H9 (cell line): ENCODE measurements at regions not wholly inside any gene's neighbourhood (a gene's known extent, or its start where the extent isn't known, plus 50 kb on each side); places are given as distances from the start of the nearest gene placed in this dataset.

Experiments
- DNase-seq: peaks from one replicate; pipeline ENCODE4 v3.0.0-alpha.2; 2017
- H2AFZ ChIP-seq: one replicate; pipeline ENCODE4 v1.6.1; 2013; ENCODE audit warnings: mild to moderate bottlenecking, low read length, control low read depth, moderate library complexity
- H2AK5ac ChIP-seq: 2 replicates; pipeline ENCODE4 v1.6.1; 2013; ENCODE audit warnings: low read length, control low read depth, mixed read lengths; ENCODE audit not compliant: insufficient read length
- H2BK120ac ChIP-seq: one replicate; pipeline ENCODE4 v1.6.1; 2013; ENCODE audit warnings: low read depth, mild to moderate bottlenecking, low read length, control low read depth, inconsistent platforms; ENCODE audit not compliant: poor library complexity, severe bottlenecking
- H2BK12ac ChIP-seq: 2 replicates; pipeline ENCODE4 v1.6.1; 2013; ENCODE audit warnings: low read length, control low read depth, mixed read lengths, low read depth; ENCODE audit not compliant: insufficient read length
- H2BK15ac ChIP-seq: 2 replicates; pipeline ENCODE4 v1.6.1; 2013; ENCODE audit warnings: low read depth, low read length, control low read depth
- H2BK20ac ChIP-seq: one replicate; pipeline ENCODE4 v1.6.1; 2013; ENCODE audit warnings: low read depth, mild to moderate bottlenecking, low read length, control low read depth, inconsistent platforms; ENCODE audit not compliant: poor library complexity, severe bottlenecking
- H2BK5ac ChIP-seq: 2 replicates; pipeline ENCODE4 v1.6.1; 2013; ENCODE audit warnings: low read length, control low read depth, mixed read lengths; ENCODE audit not compliant: insufficient read length
- H3K14ac ChIP-seq: 2 replicates; pipeline ENCODE4 v1.6.1; 2013; ENCODE audit warnings: low read length, control low read depth; ENCODE audit not compliant: insufficient read depth
- H3K18ac ChIP-seq: 2 replicates; pipeline ENCODE4 v1.6.1; 2013; ENCODE audit warnings: low read depth, mild to moderate bottlenecking, mixed read lengths, low read length, control low read depth; ENCODE audit not compliant: insufficient read length
- H3K23ac ChIP-seq: 2 replicates; pipeline ENCODE4 v1.6.1; 2013; ENCODE audit warnings: low read length, control low read depth, mixed read lengths, low read depth; ENCODE audit not compliant: insufficient read length
- H3K23me2 ChIP-seq: 2 replicates; pipeline ENCODE4 v1.6.1; 2013; ENCODE audit warnings: low read depth, mild to moderate bottlenecking, mixed read lengths, low read length, control low read depth; ENCODE audit not compliant: insufficient read length, poor library complexity, severe bottlenecking
- H3K27ac ChIP-seq: 2 replicates; pipeline ENCODE4 v1.5.1; 2013; ENCODE audit warnings: low read length, control low read depth, mixed read lengths, low read depth; ENCODE audit not compliant: insufficient read length
- H3K27me3 ChIP-seq: 2 replicates; pipeline ENCODE4 v1.6.1; 2013; ENCODE audit warnings: low read length, control low read depth, inconsistent platforms; ENCODE audit not compliant: insufficient read depth
- H3K4ac ChIP-seq: 2 replicates; pipeline ENCODE4 v1.6.1; 2013; ENCODE audit warnings: low read depth, mild to moderate bottlenecking, control low read depth, inconsistent platforms, low read length, moderate library complexity
- H3K4me1 ChIP-seq: 2 replicates; pipeline ENCODE4 v1.6.1; 2013; ENCODE audit warnings: low read length, control low read depth, inconsistent platforms; ENCODE audit not compliant: insufficient read depth
- H3K4me2 ChIP-seq: 2 replicates; pipeline ENCODE4 v1.6.1; 2013; ENCODE audit warnings: low read length, control low read depth, mixed read lengths; ENCODE audit not compliant: insufficient read length, insufficient read depth
- H3K56ac ChIP-seq: 2 replicates; pipeline ENCODE4 v1.6.1; 2013; ENCODE audit warnings: low read depth, mild to moderate bottlenecking, mixed read lengths, low read length, control low read depth; ENCODE audit not compliant: insufficient read length
- H3K79me1 ChIP-seq: 2 replicates; pipeline ENCODE4 v1.6.1; 2013; ENCODE audit warnings: low read depth, mild to moderate bottlenecking, moderate library complexity, low read length, control low read depth, inconsistent platforms; ENCODE audit not compliant: insufficient read depth, poor library complexity, severe bottlenecking
- H3K79me2 ChIP-seq: 2 replicates; pipeline ENCODE4 v1.6.1; 2013; ENCODE audit warnings: low read length, control low read depth, inconsistent platforms; ENCODE audit not compliant: insufficient read depth
- H3K9ac ChIP-seq: 2 replicates; pipeline ENCODE4 v1.6.1; 2013; ENCODE audit warnings: low read length, control low read depth, mixed read lengths; ENCODE audit not compliant: insufficient read length; ENCODE audit errors: extremely low read depth
- H3K9me3 ChIP-seq: one replicate; pipeline ENCODE4 v1.6.1; 2013; ENCODE audit warnings: low read depth, low read length, inconsistent platforms; ENCODE audit not compliant: control insufficient read depth
- H3T11ph ChIP-seq: one replicate; pipeline ENCODE4 v1.6.1; 2013; ENCODE audit warnings: mild to moderate bottlenecking, low read length, control low read depth, inconsistent platforms
- H4K20me1 ChIP-seq: one replicate; pipeline ENCODE4 v1.6.1; 2013; ENCODE audit not compliant: control insufficient read depth, insufficient read length, insufficient read depth
- H4K5ac ChIP-seq: 2 replicates; pipeline ENCODE4 v1.6.1; 2013; ENCODE audit warnings: low read depth, mild to moderate bottlenecking, mixed read lengths, low read length, control low read depth; ENCODE audit not compliant: insufficient read length
- H4K8ac ChIP-seq: replicated peaks from 2 replicates; pipeline ENCODE4 v1.6.1; 2013; ENCODE audit warnings: low read length, control low read depth, mixed read lengths, low read depth; ENCODE audit not compliant: insufficient read length
- H4K91ac ChIP-seq: 2 replicates; pipeline ENCODE4 v1.6.1; 2013; ENCODE audit warnings: low read depth, mild to moderate bottlenecking, moderate library complexity, mixed read lengths, low read length, control low read depth; ENCODE audit not compliant: insufficient read length
- H3K27ac Mint-ChIP-seq, 3 experiments: 2 replicates in 2 of 3; 3 replicates in 1 of 3; pipeline ENCODE4 v1.8.0; 2020 to 2021; ENCODE audit warnings: mixed read lengths in 3 of 3, mild to moderate bottlenecking in 1 of 3, moderate library complexity in 1 of 3
- H3K27me3 Mint-ChIP-seq: 2 replicates; pipeline ENCODE4 v1.8.0; 2021; ENCODE audit warnings: low read depth, mild to moderate bottlenecking, moderate library complexity, mixed read lengths
- H3K36me3 Mint-ChIP-seq, 3 experiments: 2 replicates in 2 of 3; 3 replicates in 1 of 3; pipeline ENCODE4 v1.8.0; 2020 to 2021; ENCODE audit warnings: low read depth in 3 of 3, mixed read lengths in 3 of 3; ENCODE audit not compliant: insufficient read depth in 1 of 3
- H3K4me1 Mint-ChIP-seq, 2 experiments: 2 replicates each; pipeline ENCODE4 v1.8.0; 2020; ENCODE audit warnings: mixed read lengths in 2 of 2
- H3K4me3 Mint-ChIP-seq, 2 experiments: 2 replicates in 1 of 2; 3 replicates in 1 of 2; pipeline ENCODE4 v1.8.0; 2020 to 2021; ENCODE audit warnings: mild to moderate bottlenecking in 2 of 2, mixed read lengths in 2 of 2, moderate library complexity in 1 of 2
- H3K9me3 Mint-ChIP-seq, 2 experiments: 2 replicates in 1 of 2; 3 replicates in 1 of 2; pipeline ENCODE4 v1.8.0; 2020; ENCODE audit warnings: mild to moderate bottlenecking in 2 of 2, mixed read lengths in 2 of 2, moderate library complexity in 1 of 2
- WGBS: extraction: QIAGEN DNeasy Blood & Tissue Kit; methylation state at CpG from one replicate; pipeline ENCODE4 v1.1.7; 2013; ENCODE audit warnings: missing lambda C conversion rate, low lambda C conversion rate, mixed read lengths; ENCODE audit not compliant: insufficient read length; ENCODE audit errors: extremely low coverage; 5-methylcytosine and 5-hydroxymethylcytosine counted together
- TF ChIP-seq, protein P1 (sequence below): fragments of 200-600 bp; sonication (generic); conservative IDR thresholded peaks from 3 replicates; pipeline ENCODE4 v1.8.0; 2021; ENCODE audit warnings: antibody characterized with exemption, mild to moderate bottlenecking

DNA sequence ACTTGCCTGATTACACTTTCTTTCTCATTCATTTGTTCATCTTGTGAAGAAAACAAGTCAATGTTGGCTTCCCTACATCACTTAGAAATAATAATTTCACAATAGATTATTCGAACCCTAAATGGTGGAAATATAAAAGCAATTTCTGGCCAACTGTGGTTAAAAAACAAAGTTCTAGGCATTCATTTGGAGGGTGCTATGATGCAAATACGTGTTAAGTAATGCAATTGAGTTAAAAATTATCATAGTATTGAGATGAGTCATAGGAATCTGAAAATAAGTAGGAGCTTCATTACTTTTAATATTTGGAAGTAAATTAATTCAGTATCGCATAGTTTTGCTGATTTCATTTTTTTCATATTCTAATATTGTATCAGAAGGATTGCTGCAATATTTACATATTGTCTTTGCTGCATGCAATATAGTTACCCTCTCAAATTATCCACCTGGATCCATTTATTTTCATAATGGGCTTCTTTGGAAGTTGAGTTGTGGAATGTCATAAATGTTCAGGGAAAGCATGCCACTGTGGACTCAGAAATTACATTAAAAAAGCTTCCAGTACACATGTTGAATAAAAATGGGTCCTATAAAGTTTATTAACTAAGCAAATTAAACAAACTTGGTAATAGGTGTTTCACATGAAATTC, 647.7 kb upstream of the WWC1 start:
- Histone ChIP-seq H3K23me2 (no peaks in the 10 kb centered on the region), H2BK15ac (no peak overlapping the region), H3K56ac (no peak overlapping the region), H2AFZ (no peak overlapping the region), H3T11ph (no peak overlapping the region), H2BK120ac (no peak overlapping the region), H2BK20ac (no peak overlapping the region), H2AK5ac (no peak overlapping the region), H3K79me1 (no peaks in the 10 kb centered on the region), H3K4me2 (no peak overlapping the region), H3K18ac (no peak overlapping the region), H4K5ac (no peak overlapping the region), H3K23ac (no peak overlapping the region), H2BK5ac (no peak overlapping the region), H3K79me2 (no peaks in the 10 kb centered on the region), H4K20me1 (no peaks in the 10 kb centered on the region), H2BK12ac (no peak overlapping the region), H3K9me3 (no peaks in the 10 kb centered on the region), H4K91ac (no peak overlapping the region), H3K27ac (no peak overlapping the region), H3K14ac (no peak overlapping the region), H3K4me1 (no peaks in the 10 kb centered on the region), H3K27me3 (no peaks in the 10 kb centered on the region), H3K9ac (no peak overlapping the region), H3K4ac (no peak overlapping the region), H4K8ac (no peak overlapping the region)
- TF ChIP-seq, protein P1, sequence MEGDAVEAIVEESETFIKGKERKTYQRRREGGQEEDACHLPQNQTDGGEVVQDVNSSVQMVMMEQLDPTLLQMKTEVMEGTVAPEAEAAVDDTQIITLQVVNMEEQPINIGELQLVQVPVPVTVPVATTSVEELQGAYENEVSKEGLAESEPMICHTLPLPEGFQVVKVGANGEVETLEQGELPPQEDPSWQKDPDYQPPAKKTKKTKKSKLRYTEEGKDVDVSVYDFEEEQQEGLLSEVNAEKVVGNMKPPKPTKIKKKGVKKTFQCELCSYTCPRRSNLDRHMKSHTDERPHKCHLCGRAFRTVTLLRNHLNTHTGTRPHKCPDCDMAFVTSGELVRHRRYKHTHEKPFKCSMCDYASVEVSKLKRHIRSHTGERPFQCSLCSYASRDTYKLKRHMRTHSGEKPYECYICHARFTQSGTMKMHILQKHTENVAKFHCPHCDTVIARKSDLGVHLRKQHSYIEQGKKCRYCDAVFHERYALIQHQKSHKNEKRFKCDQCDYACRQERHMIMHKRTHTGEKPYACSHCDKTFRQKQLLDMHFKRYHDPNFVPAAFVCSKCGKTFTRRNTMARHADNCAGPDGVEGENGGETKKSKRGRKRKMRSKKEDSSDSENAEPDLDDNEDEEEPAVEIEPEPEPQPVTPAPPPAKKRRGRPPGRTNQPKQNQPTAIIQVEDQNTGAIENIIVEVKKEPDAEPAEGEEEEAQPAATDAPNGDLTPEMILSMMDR, result no peak
- Mint-ChIP-seq H3K9me3 (no peaks in the 10 kb centered on the region), H3K4me3 (no peak overlapping the region), H3K4me1 (no peaks in the 10 kb centered on the region), H3K27ac (no peak overlapping the region), H3K36me3 (no peaks in the 10 kb centered on the region), H3K27me3 (no peaks in the 10 kb centered on the region)
- DNase-seq, result no peak
- no CpG with 5 or more reads among the region's 3 CpGs for WGBS
